ENCODE measurements at regions not wholly inside any gene's neighbourhood (a gene's known extent, or its start where the extent isn't known, plus 50 kb on each side); places are given as distances from the start of the nearest gene placed in this dataset.
A peak's percentile ranks its signal among the peaks of the same experiment; 100 is the strongest.

- DNase-seq (ENCODE audit: low read depth), result no peak
- in situ Hi-C loops (cut with HindIII; ENCODE audit: low sequenced_read_pairs), result no loop called here
- TF ChIP-seq CTCF (IDR thresholded peaks at IDR 0.05; ENCODE audit: low read depth, low read length, missing control alignments), result no peak
- no peak overlapping the region for H3K4me3 ChIP-seq (ENCODE audit: low read depth, low read length)
These were observed 968.1 kb upstream of the GOT2 start for GRCh38 chr16:59701963-59702930.

GRCh38 chr16:59699786-59700185 lies 965.7 kb upstream of the GOT2 start:
- in situ Hi-C loops (cut with HindIII; ENCODE audit: low sequenced_read_pairs), result no loop called here
- H3K4me3 ChIP-seq (ENCODE audit: low read depth, low read length), result no peak overlapping the region
- DNase-seq (ENCODE audit: low read depth), result no peak
- TF ChIP-seq CTCF (IDR thresholded peaks at IDR 0.05; ENCODE audit: low read depth, low read length, missing control alignments), result no peak

- in situ Hi-C loops (cut with HindIII; ENCODE audit: low sequenced_read_pairs), result no loop called here
- DNase-seq (ENCODE audit: low read depth), result peak; percentile 54
- no peak overlapping the region for H3K4me3 ChIP-seq (ENCODE audit: low read depth, low read length)
- TF ChIP-seq CTCF (IDR thresholded peaks at IDR 0.05; ENCODE audit: low read depth, low read length, missing control alignments), result no peak
These were observed 964.4 kb upstream of the GOT2 start for GRCh38 chr16:59698346-59699020.

- peak; percentile 37 for DNase-seq (ENCODE audit: low read depth)
- in situ Hi-C loops (cut with HindIII; ENCODE audit: low sequenced_read_pairs), result no loop called here
- no peak for TF ChIP-seq CTCF (IDR thresholded peaks at IDR 0.05; ENCODE audit: low read depth, low read length, missing control alignments)
- H3K4me3 ChIP-seq (ENCODE audit: low read depth, low read length), result no peak overlapping the region
These were observed 963.6 kb upstream of the GOT2 start for GRCh38 chr16:59697761-59698160.

- TF ChIP-seq CTCF (IDR thresholded peaks at IDR 0.05; ENCODE audit: low read depth, low read length, missing control alignments), result no peak
- no peak overlapping the region for H3K4me3 ChIP-seq (ENCODE audit: low read depth, low read length)
- no peak for DNase-seq (ENCODE audit: low read depth)
- in situ Hi-C loops (cut with HindIII; ENCODE audit: low sequenced_read_pairs), result no loop called here
These were observed 963.1 kb upstream of the GOT2 start for GRCh38 chr16:59697236-59697635.

- in situ Hi-C loops (cut with HindIII; ENCODE audit: low sequenced_read_pairs), result no loop called here
- no peak for TF ChIP-seq CTCF (IDR thresholded peaks at IDR 0.05; ENCODE audit: low read depth, low read length, missing control alignments)
- no peak overlapping the region for H3K4me3 ChIP-seq (ENCODE audit: low read depth, low read length)
- no peak for DNase-seq (ENCODE audit: low read depth)
These were observed 962.4 kb upstream of the GOT2 start for GRCh38 chr16:59696495-59696894.
